HG03565 (cell line): ENCODE measurements at regions not wholly inside any gene's neighbourhood (a gene's known extent, or its start where the extent isn't known, plus 50 kb on each side); places are given as distances from the start of the nearest gene placed in this dataset.

Source experiments
- ATAC-seq: cut with Tn5 transposase; IDR thresholded peaks from one replicate; pipeline ENCODE4 v1.9.1; 2021; ENCODE audit warnings: mild to moderate bottlenecking, moderate library complexity; ENCODE audit not compliant: unreplicated experiment

DNA sequence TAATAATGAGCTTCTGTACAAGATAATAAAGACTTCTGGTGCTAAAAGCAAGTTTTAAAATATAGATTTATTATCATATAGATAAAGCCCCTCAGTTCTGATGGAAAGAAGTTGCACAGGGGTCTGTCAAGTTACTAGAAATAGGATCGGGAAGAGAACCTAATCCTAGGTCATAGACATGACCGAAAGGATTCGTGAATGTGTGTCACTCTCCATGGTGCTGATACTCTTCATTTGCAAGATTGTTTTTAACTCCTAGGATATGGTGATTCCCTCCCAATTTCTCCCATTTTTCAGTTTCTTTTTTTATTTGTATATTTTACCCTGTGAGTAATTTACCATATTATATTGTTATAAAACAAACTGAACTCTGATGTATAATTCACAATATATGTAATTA, 58.9 kb upstream of the CTNNA2 start:
- no peak for ATAC-seq

- ATAC-seq, result no peak
Measured at GRCh38 chr2:79452651-79453050, 60.2 kb upstream of the CTNNA2 start.

DNA sequence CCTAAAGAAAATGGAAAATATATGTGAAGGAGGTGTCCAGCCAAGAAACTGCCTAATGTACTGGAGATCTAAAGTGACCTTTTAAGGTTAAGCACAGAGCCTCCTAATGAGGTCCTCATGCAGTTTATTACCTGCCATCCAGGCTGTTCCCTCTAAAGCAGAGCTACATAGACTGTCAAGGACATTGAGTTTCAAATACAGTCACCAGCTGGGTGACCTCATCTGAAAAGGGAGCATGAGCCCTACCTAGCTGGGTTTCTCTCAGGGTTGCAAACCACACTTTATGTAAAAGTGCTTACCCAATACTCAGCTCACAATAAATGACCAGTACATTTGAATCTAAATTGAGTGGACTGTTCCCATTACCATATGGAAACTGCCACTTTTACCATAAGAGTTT, 65.4 kb upstream of the CTNNA2 start:
- no peak for ATAC-seq

- no peak for ATAC-seq
Measured at GRCh38 chr2:79446313-79446712, 66.5 kb upstream of the CTNNA2 start.

GRCh38 chr2:79437433-79438267, 75.2 kb upstream of the CTNNA2 start:
- ATAC-seq, result no peak

- no peak for ATAC-seq
Measured at GRCh38 chr2:79434362-79434761, 78.5 kb upstream of the CTNNA2 start.

- no peak for ATAC-seq
Measured at GRCh38 chr2:79432731-79433146, 80.1 kb upstream of the CTNNA2 start.

DNA sequence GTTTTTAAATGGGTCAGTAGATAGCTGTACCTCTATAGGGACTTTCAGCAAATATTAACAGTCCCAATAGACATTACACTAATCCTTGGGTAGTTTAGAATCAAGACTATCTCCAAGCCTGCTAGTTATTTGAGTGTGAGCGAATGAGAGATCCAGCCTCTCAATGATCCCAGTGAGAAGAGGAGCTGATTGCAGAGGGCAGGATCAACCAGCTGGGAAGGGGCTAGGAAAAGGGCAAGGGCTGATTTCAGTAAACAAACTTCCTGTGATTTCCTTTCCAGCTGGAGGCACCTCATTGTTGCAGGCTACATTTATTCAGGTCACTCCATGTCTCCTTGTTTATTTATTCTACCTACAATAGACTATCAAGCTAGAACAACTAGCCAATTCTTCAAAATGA, 84.1 kb upstream of the CTNNA2 start:
- ATAC-seq, result no peak

- ATAC-seq, result no peak
Measured at GRCh38 chr2:79414690-79415089, 98.2 kb upstream of the CTNNA2 start.

DNA sequence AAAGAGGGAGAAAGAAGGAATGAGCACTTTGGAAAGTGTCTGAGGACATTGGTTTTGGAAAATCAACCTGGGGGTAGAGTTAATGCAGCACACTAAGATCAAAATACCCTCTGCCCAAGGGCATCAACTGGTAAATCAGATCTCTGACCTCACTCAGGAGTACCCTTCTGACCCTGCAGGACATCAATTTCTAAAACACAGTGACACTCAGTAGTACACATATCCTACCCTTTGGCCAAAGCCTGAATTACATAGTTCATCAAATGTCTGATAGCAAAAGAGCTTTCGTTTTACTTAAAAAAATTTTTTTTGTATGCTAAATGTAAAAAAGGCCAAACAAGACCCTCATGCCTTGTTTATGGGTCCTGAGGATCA, 118.4 kb upstream of the CTNNA2 start:
- no peak for ATAC-seq

GRCh38 chr2:79393806-79394484, 118.9 kb upstream of the CTNNA2 start:
- ATAC-seq, result no peak

DNA sequence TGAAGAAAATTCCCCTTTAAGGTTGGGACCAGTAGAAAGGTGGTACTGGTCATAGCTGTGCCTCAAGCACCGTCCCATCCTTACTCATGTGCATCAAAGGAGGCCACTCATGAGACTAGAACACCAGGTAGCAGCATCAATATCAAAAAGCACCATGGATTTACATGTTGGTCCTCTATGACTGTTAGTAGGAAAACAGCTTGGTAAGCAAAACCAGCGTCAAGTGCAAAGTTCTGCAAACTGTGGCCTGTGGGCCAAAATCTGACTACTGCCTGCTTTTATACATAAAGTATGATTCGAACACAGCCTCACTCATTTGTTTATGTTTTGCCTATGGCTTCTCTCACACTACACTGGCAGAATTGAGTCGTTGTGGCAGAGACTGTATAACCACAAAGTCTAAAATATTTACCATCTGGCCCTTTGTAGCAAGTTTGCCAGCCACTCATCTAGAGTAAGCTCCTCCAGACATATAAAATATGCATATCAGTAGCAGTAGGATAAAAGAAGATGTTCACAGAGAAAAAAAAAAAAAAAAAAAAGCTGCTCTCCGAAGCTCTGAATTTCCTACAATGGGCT, 119.7 kb upstream of the CTNNA2 start:
- no peak for ATAC-seq

GRCh38 chr2:79389481-79389880, 123.4 kb upstream of the CTNNA2 start:
- ATAC-seq, result no peak

- ATAC-seq, result no peak
Measured at GRCh38 chr2:79388024-79388423, 124.8 kb upstream of the CTNNA2 start.

DNA sequence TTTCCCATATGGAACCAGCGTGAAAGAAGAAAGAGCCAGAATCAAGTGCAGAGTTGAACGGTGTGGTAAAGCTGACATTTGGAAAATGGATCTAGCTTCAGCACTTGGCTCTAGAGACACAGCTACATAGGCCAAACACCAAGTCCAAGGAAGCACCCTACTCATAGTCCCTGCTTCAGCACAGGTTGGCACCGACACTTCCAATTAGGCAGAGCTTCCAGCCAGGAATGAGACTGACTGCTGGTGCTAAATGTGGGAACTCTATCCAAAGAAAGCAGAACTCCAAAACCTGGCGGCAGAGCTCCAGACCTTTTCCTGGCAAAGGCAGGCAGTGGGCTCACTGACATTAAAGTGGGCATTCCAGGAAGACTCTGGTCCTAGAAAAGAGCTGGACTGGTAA, 125.4 kb upstream of the CTNNA2 start:
- no peak for ATAC-seq

DNA sequence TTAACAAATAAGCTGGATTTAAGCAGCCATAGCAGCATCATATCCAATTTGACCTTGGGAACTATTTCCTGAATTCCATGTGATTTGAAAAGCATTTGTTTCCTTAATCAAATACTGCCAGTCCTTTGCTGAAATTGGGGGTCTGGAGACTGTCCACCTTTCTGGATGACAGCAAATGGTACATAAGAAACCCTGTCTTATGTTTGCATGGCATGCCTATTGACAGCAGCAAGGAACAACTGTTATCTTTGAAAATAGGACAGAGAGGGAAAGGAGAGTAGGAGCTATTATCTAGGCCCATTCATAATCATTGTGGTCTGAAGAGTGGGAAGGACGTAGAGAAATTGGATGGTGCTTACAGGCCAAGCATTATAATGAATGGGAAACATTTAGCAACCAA, 129.2 kb upstream of the CTNNA2 start:
- ATAC-seq, result no peak

DNA sequence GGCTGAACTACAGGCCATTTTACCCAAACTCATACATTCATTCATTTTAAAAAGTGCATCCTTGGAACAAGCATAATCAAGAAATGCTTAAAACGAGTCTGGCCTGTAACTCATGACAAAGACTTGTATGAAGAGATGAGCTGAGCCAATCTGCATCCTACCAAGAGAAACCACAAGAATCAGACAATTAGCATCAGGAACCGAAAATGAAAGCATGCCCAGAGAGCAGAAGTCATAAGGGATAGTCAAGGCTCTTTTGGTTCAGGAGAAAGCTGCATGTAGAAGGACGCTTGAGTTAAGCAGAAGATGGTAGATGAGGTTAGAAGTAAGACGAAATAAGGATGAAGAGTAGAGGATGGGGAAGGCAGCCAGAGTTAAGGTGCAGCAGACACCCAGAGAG, 137.0 kb upstream of the CTNNA2 start:
- ATAC-seq, result no peak

GRCh38 chr2:79373358-79374130, 139.3 kb upstream of the CTNNA2 start:
- ATAC-seq, result no peak

DNA sequence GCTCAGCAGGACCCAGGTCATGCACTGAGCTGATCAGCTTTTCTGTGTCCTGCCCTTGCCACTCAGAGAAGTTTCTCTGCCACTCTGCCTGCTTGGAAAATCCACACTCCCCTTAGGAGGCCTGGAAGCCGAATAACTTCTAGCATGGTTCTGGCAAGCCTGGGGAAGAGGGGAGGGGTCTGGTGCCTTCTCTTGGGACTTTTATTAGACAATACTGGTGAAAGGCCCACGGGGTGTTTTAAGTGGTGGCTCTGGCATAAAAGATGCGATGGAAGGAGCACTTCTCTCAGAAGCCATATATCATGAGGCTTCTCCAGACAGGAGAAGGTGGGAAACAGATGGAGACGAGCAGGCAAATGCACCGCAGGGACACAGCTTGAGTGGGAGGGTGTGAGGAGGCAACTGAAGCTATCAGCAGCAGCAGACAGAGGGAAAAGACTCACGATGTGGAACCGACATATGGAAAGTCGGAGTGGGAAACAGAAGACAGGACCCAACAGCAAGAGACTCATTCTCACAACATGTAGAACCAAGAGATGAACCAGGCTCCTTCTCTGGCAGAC, 141.8 kb upstream of the CTNNA2 start:
- ATAC-seq, result no peak

GRCh38 chr2:79369127-79369526, 143.7 kb upstream of the CTNNA2 start:
- ATAC-seq, result no peak

DNA sequence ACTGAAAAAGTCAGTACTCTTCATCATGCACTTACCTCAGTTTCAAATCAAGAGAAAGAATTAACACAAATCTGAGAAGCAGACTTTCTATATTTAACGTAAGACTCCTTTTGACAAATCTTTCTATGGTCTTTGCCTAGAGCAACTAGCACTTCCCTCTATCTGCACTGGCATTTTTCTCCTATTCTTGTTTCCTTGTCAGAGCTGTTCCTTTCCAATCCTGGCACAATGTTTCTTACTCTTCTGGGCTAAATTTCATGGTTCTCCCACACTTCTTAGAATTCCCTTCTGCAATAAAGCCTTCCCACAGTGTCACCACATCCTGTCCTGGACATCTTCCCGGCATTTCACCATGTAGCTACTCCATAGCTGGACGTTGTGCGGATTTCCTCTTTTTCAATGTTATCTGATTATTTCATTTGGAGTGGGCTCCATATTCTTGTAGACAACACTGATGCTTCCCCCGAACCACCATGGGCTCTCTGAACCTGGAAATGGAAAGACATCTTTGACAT, 144.7 kb upstream of the CTNNA2 start:
- ATAC-seq, result no peak
